ENCODE measurements at regions not wholly inside any gene's neighbourhood (a gene's known extent, or its start where the extent isn't known, plus 50 kb on each side); places are given as distances from the start of the nearest gene placed in this dataset.
A peak's percentile ranks its signal among the peaks of the same experiment; 100 is the strongest.

DNA sequence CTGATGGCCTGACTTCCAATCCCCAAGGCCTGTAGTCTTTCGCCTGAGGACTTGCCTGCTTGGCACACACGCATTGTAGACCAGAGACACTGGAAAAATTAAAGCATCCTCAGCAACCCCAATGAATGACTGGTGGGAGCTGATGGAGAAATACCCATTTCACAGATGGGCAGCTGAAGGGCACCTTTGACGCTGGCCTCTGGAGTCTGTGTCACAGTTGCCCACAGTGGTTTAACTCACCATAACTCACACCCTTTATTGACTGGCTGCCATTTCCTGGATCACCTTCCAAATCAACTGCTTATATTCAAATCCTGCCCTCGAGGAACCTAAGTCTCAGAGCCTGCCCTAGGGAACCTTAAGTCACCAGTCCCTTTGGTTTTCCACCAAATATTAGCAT, 183.1 kb downstream of the SHQ1 start:
- H3K27me3 ChIP-seq = no peaks in the 10 kb centered on the region

DNA sequence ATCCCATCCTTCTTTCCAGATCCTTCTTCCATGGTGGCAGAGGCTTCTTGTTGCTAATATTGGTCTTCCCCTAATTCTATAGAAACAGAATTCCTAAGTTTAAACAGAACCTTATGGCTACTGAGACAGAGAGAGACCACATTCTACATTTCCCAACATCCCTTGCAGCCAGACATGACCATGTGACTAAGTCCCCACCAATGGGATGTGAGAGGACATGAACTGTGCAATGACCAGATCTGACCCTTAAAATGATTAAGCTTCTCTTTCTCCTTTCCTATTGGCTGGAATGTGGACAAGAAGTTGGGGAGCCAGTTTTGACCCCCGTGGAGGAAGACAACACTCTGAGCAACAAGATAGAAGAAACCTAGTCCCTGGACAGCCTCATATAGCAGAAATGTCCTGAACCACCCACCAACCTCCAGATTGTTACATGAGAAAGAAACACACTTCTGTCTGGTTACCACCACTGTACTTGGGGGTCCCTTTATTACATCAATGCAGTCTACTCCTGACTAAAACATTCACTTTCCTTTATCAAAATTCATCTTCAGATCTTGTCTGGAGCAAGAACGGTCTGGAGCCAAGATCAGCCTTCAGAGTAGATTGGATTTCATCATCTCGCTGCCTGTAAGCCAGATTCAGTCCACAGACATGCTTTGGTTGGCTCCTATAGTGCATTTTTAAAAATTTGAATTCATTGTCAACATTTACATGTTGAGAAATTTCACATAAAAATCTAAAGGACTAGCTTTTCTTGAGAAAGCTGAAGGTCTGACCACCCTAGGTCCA, 183.9 kb downstream of the SHQ1 start:
- no peaks in the 10 kb centered on the region for H3K27me3 ChIP-seq
- H3K27ac ChIP-seq = no peak overlapping the region
- TF ChIP-seq, protein P1, sequence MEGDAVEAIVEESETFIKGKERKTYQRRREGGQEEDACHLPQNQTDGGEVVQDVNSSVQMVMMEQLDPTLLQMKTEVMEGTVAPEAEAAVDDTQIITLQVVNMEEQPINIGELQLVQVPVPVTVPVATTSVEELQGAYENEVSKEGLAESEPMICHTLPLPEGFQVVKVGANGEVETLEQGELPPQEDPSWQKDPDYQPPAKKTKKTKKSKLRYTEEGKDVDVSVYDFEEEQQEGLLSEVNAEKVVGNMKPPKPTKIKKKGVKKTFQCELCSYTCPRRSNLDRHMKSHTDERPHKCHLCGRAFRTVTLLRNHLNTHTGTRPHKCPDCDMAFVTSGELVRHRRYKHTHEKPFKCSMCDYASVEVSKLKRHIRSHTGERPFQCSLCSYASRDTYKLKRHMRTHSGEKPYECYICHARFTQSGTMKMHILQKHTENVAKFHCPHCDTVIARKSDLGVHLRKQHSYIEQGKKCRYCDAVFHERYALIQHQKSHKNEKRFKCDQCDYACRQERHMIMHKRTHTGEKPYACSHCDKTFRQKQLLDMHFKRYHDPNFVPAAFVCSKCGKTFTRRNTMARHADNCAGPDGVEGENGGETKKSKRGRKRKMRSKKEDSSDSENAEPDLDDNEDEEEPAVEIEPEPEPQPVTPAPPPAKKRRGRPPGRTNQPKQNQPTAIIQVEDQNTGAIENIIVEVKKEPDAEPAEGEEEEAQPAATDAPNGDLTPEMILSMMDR (IDR thresholded peaks at IDR 0.05) = no peak
- H3K36me3 ChIP-seq = no peaks in the 10 kb centered on the region
- peaks cover 0 to 11% of the 10 kb centered on the region in 2 donors for H3K4me1 ChIP-seq
- DNase-seq (ENCODE audit: low spot score) = no peak
- H3K9me3 ChIP-seq = no peaks in the 10 kb centered on the region
- no peak overlapping the region for H3K4me3 ChIP-seq

More for the DNA sequence above, 183.1 kb downstream of the SHQ1 start:
- H3K4me3 ChIP-seq = no peak overlapping the region
- TF ChIP-seq, protein P1 (IDR thresholded peaks at IDR 0.05) = no peak
- no peak for DNase-seq (ENCODE audit: low spot score)
- H3K4me1 ChIP-seq = peaks cover 0 to 11% of the 10 kb centered on the region in 2 donors
- no peaks in the 10 kb centered on the region for H3K9me3 ChIP-seq
- H3K27ac ChIP-seq = no peak overlapping the region
- no peaks in the 10 kb centered on the region for H3K36me3 ChIP-seq

DNA sequence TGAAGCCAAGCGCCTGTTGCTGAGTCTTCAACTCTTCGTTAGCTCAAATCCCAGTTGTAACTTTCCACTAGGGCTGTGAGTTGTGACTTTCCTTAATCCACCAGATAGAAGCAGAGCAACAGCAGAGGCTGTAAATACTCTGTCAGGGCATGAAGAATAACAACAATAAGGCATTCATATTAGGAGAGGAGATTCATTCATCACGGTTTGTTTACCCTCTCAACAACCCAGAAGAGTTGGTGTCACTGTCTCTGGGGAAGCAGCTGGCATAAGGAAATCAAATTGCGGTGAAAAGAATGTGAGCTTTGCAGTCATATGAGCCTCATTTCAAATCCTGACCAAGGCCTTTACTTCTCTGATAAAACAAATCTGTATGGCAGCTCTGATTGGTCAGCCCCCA, 184.8 kb downstream of the SHQ1 start:
- no peak for DNase-seq (ENCODE audit: low spot score)
- TF ChIP-seq, protein P1 (IDR thresholded peaks at IDR 0.05) = no peak

GRCh38 chr3:72661115-72661457, 187.2 kb downstream of the SHQ1 start:
- Histone ChIP-seq H3K9me3 (no peaks in the 10 kb centered on the region), H3K27ac (no peak overlapping the region), H3K36me3 (no peaks in the 10 kb centered on the region), H3K4me1 (peaks cover 0 to 11% of the 10 kb centered on the region in 2 donors), H3K27me3 (no peaks in the 10 kb centered on the region), H3K4me3 (no peak overlapping the region)
- DNase-seq (ENCODE audit: low spot score) = peak; percentile 60
- TF ChIP-seq, protein P1 (IDR thresholded peaks at IDR 0.05) = no peak

More for the DNA sequence above, 184.8 kb downstream of the SHQ1 start:
- Histone ChIP-seq H3K27me3 (no peaks in the 10 kb centered on the region), H3K27ac (no peak overlapping the region), H3K4me1 (peaks cover 0 to 11% of the 10 kb centered on the region in 2 donors), H3K9me3 (no peaks in the 10 kb centered on the region), H3K4me3 (no peak overlapping the region), H3K36me3 (no peaks in the 10 kb centered on the region)

DNA sequence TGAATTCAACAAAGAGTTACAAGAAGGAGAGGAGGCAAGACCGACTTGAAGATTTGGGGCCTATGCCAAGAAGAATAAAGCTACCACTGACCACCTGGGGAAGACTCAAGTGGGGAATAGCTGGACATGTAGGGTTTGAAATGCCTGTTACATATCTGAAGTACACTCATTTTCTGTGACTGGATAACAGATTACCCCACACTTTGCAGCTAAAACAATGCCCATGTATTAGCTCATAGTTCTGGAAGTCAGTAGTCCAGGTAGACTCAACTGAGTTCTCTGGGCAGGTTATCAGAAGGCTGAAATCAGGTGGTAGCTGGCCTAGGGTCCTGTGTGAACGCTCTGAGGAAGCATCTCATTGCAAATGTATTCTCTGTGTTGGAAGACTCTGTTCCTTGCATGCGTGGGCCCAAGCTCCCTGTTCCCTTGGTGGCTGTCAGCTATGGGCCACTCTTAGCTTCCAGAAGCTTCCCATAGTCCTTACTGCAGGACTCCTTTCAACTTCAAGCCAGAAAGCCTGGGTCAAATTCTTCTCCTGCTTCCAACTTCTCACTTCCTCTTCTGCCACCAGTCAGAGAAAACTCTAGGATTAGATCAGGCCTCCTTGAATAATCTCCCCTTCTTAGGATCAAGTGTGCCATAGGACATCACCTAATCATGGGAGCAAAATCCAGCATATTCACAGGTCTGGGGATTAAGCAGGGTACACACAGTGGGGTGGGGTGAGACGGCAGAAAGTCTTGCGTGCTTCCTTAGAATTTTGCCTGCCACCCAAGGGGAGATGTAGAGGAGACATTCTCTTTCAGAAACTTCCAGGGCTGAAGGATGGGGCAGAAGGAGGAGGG, 187.8 kb downstream of the SHQ1 start:
- H3K9me3 ChIP-seq = no peaks in the 10 kb centered on the region

More for the DNA sequence above, 187.8 kb downstream of the SHQ1 start:
- Histone ChIP-seq H3K4me1 (peaks cover 0 to 16% of the 10 kb centered on the region in 2 donors), H3K4me3 (no peak overlapping the region), H3K36me3 (no peaks in the 10 kb centered on the region), H3K27me3 (no peaks in the 10 kb centered on the region), H3K27ac (no peak overlapping the region)
- TF ChIP-seq, protein P1 (IDR thresholded peaks at IDR 0.05) = no peak
- DNase-seq (ENCODE audit: low spot score) = no peak

Data from right atrium auricular region (tissue), 2 donors.